Lower lobe of right lung (tissue), 2 donors: ENCODE measurements at regions not wholly inside any gene's neighbourhood (a gene's known extent, or its start where the extent isn't known, plus 50 kb on each side); places are given as distances from the start of the nearest gene placed in this dataset.

Source experiments
- ATAC-seq, 2 donors: fragments of 200-7000 bp; cut with Tn5 transposase; one replicate each; pipeline ENCODE4 v1.9.1; 2020 to 2022; ENCODE audit warnings: mild to moderate bottlenecking in 2 of 2, moderate library complexity in 2 of 2
- DNase-seq: peaks from one replicate; pipeline ENCODE4 v3.0.0-alpha.2; 2020
- H3K27ac ChIP-seq: fragments of 200-600 bp; one replicate; pipeline ENCODE4 v1.8.0; 2022
- H3K27me3 ChIP-seq: fragments of 200-600 bp; one replicate; pipeline ENCODE4 v1.8.0; 2022; ENCODE audit warnings: low read depth
- H3K36me3 ChIP-seq: fragments of 200-600 bp; one replicate; pipeline ENCODE4 v1.8.0; 2022; ENCODE audit warnings: mild to moderate bottlenecking
- H3K4me1 ChIP-seq: fragments of 200-600 bp; one replicate; pipeline ENCODE4 v1.8.0; 2022
- H3K4me3 ChIP-seq: fragments of 200-600 bp; one replicate; pipeline ENCODE4 v1.8.0; 2022; ENCODE audit warnings: mild to moderate bottlenecking
- H3K9me3 ChIP-seq: fragments of 200-600 bp; one replicate; pipeline ENCODE4 v1.8.0; 2022
- CTCF ChIP-seq: fragments of 200-600 bp; IDR thresholded peaks from one replicate; pipeline ENCODE4 v1.8.0; 2022; ENCODE audit warnings: antibody characterized with exemption, mild to moderate bottlenecking
- intact Hi-C: fragments of 100-400 bp; cut with DNase I; formaldehyde crosslinking; loops from one replicate; pipeline ENCODE4 v1.11.0; 2022
- donor health status: DM: no; HTN: yes; CAD: no; lungs with severe emphysema.

GRCh38 chr7:145168427-145168826, 332.6 kb upstream of the TPK1 start:
- Histone ChIP-seq H3K27me3 (no peaks in the 10 kb centered on the region), H3K4me1 (no peaks in the 10 kb centered on the region), H3K27ac (no peak overlapping the region), H3K9me3 (no peaks in the 10 kb centered on the region), H3K36me3 (no peaks in the 10 kb centered on the region), H3K4me3 (no peak overlapping the region)
- intact Hi-C loops = no loop called here
- ATAC-seq = no peak
- no peak for TF ChIP-seq CTCF
- no peak for DNase-seq

- no peak for TF ChIP-seq CTCF
- H3K4me1 ChIP-seq = no peaks in the 10 kb centered on the region
- no peaks in the 10 kb centered on the region for H3K36me3 ChIP-seq
- DNase-seq (no peak), ATAC-seq (no peak)
- no peak overlapping the region for H3K27ac ChIP-seq
- intact Hi-C loops = no loop called here
- H3K4me3 ChIP-seq = no peak overlapping the region
- H3K27me3 ChIP-seq = no peaks in the 10 kb centered on the region
- H3K9me3 ChIP-seq = no peaks in the 10 kb centered on the region
Observed at GRCh38 chr7:145156834-145157233, 321.0 kb upstream of the TPK1 start.

- intact Hi-C loops = no loop called here
- Histone ChIP-seq H3K36me3 (no peaks in the 10 kb centered on the region), H3K27ac (no peak overlapping the region), H3K4me3 (no peak overlapping the region), H3K4me1 (no peaks in the 10 kb centered on the region), H3K9me3 (no peaks in the 10 kb centered on the region), H3K27me3 (no peaks in the 10 kb centered on the region)
- ATAC-seq (no peak), DNase-seq (no peak)
- no peak for TF ChIP-seq CTCF
Observed at GRCh38 chr7:145152589-145152988, 316.7 kb upstream of the TPK1 start.

GRCh38 chr7:145151676-145152075, 315.8 kb upstream of the TPK1 start:
- H3K9me3 ChIP-seq = no peaks in the 10 kb centered on the region
- H3K4me3 ChIP-seq = no peak overlapping the region
- no peaks in the 10 kb centered on the region for H3K36me3 ChIP-seq
- no peaks in the 10 kb centered on the region for H3K4me1 ChIP-seq
- intact Hi-C loops = no loop called here
- ATAC-seq (no peak), DNase-seq (no peak)
- no peak for TF ChIP-seq CTCF
- H3K27me3 ChIP-seq = no peaks in the 10 kb centered on the region
- H3K27ac ChIP-seq = no peak overlapping the region

- H3K27ac ChIP-seq = no peak overlapping the region
- no peak overlapping the region for H3K4me3 ChIP-seq
- no peaks in the 10 kb centered on the region for H3K36me3 ChIP-seq
- DNase-seq (no peak), ATAC-seq (no peak)
- TF ChIP-seq CTCF = no peak
- H3K9me3 ChIP-seq = no peaks in the 10 kb centered on the region
- H3K4me1 ChIP-seq = no peaks in the 10 kb centered on the region
- intact Hi-C loops = no loop called here
- H3K27me3 ChIP-seq = no peaks in the 10 kb centered on the region
Observed at GRCh38 chr7:145147865-145148264, 312.0 kb upstream of the TPK1 start.

- H3K4me1 ChIP-seq = no peaks in the 10 kb centered on the region
- DNase-seq (no peak), ATAC-seq (no peak)
- H3K4me3 ChIP-seq = no peak overlapping the region
- no peaks in the 10 kb centered on the region for H3K36me3 ChIP-seq
- intact Hi-C loops = no loop called here
- no peaks in the 10 kb centered on the region for H3K9me3 ChIP-seq
- H3K27me3 ChIP-seq = no peaks in the 10 kb centered on the region
- no peak for TF ChIP-seq CTCF
- no peak overlapping the region for H3K27ac ChIP-seq
Observed at GRCh38 chr7:145143685-145144084, 307.8 kb upstream of the TPK1 start.
